ENCODE measurements at regions not wholly inside any gene's neighbourhood (a gene's known extent, or its start where the extent isn't known, plus 50 kb on each side); places are given as distances from the start of the nearest gene placed in this dataset.

- no peak for TF ChIP-seq CTCF (IDR thresholded peaks at IDR 0.05; ENCODE audit: extremely low read depth, insufficient read depth, missing control alignments)
- no peak for DNase-seq (ENCODE audit: low spot score)
- in situ Hi-C loops (cut with MboI; ENCODE audit: low pct_unique_long_range_greater_than_20kb, low sequenced_read_pairs, unreplicated experiment), result no loop called here
Observed at GRCh38 chr2:221845021-221845365, 272.9 kb upstream of the EPHA4 start.

DNA sequence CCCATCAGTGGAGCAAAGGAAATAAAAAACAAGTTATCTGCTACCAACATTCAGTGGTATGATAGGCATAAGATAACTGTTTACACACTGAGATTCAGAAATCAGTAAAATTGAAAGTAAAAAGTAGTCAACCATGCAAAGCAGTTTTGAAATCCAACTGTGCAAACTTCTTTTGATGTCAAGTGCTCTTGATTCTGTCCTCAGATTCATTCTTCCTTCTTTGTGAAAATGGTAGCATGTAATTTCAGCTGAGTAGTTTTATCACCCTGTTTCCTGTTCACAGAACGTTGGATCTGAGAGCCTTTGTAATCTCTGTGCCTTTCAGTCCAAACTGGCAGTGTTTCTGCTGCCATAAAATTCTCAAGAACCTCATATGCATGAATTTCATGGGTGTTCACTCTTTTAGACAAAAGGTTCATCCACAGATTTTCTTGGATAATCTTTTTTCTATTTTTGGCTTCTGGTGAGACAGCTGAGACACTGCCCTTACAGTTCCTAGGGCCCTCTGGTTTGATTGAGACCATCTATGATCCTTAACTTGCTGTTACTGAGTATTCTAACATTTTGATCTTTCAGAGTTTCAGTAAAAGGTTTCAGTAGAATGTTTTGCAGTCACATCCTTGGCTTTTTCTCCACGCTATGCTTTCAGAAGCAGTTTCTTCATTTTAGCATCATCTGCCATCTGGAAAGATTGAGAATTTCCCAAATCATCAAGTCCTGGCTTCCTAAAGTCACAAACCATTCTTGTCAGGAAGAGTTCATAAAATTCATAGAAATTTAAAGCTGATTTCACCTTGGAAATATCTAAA lies 272.3 kb upstream of the EPHA4 start:
- no peak for TF ChIP-seq CTCF (IDR thresholded peaks at IDR 0.05; ENCODE audit: extremely low read depth, insufficient read depth, missing control alignments)
- no peak for DNase-seq (ENCODE audit: low spot score)
- in situ Hi-C loops (cut with MboI; ENCODE audit: low pct_unique_long_range_greater_than_20kb, low sequenced_read_pairs, unreplicated experiment), result no loop called here

DNA sequence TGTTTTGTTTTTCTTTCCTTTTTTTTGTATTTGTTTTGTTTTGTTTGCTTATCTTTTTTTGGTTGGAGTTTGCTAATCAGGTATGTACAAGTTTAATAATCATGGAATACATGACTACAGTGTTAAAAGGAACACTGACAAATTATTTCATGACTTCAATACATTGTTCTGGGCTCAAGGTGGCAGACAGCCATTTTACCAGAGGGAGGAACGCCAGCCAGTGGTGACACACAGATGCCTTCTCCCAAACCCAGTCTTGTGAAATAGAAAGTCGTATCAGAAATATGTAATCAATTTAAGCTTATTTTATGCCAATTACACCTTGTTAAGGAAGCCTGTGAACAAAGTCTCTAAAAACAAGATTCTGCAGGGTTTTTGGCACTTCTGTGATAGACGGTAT lies 264.0 kb upstream of the EPHA4 start:
- DNase-seq (ENCODE audit: low spot score), result no peak
- in situ Hi-C loops (cut with MboI; ENCODE audit: low pct_unique_long_range_greater_than_20kb, low sequenced_read_pairs, unreplicated experiment), result no loop called here
- no peak for TF ChIP-seq CTCF (IDR thresholded peaks at IDR 0.05; ENCODE audit: extremely low read depth, insufficient read depth, missing control alignments)

DNA sequence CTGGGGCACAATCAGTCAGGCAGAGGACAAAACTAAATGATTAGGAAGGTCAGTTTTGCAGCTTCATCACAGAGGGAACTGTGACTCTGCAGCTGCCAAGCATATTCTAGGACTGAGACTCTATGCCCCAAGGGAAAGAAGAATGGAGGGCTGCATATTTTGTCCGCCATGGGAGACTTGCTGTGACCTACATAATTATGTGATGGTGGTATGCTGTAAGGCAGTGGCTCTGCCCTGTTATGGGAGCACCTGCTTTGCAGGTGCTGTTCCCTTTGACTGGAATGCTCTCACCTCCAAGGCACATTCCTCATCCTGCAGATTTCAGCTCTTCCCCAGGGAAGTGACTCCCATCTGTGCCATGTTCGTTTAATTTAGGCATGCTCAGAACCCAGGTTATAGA lies 261.9 kb upstream of the EPHA4 start:
- no peak for DNase-seq (ENCODE audit: low spot score)
- in situ Hi-C loops (cut with MboI; ENCODE audit: low pct_unique_long_range_greater_than_20kb, low sequenced_read_pairs, unreplicated experiment), result no loop called here
- TF ChIP-seq CTCF (IDR thresholded peaks at IDR 0.05; ENCODE audit: extremely low read depth, insufficient read depth, missing control alignments), result no peak

DNA sequence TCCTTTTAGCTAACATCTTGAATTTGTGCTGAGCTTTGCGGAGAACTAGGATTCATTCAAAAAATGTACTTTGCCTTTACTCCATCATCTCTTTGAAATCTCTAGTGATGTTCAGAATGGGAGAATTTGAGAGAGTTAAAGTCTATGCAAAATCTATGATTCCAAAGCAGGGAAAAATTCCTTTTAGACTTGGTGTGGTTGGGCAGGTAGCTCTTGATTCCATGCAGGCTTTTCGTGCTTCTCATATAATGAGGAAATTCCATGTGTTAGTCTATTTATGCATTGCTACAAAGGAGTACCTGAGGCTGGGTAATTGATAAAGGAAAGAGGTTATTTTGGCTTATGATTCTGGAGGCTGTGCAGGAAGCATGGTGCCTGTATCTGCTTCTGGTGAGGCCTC lies 258.9 kb upstream of the EPHA4 start:
- in situ Hi-C loops (cut with MboI; ENCODE audit: low pct_unique_long_range_greater_than_20kb, low sequenced_read_pairs, unreplicated experiment), result no loop called here
- no peak for TF ChIP-seq CTCF (IDR thresholded peaks at IDR 0.05; ENCODE audit: extremely low read depth, insufficient read depth, missing control alignments)

GRCh38 chr2:221822416-221822815 lies 250.3 kb upstream of the EPHA4 start:
- no peak for DNase-seq (ENCODE audit: low spot score)
- in situ Hi-C loops (cut with MboI; ENCODE audit: low pct_unique_long_range_greater_than_20kb, low sequenced_read_pairs, unreplicated experiment), result no loop called here
- no peak for TF ChIP-seq CTCF (IDR thresholded peaks at IDR 0.05; ENCODE audit: extremely low read depth, insufficient read depth, missing control alignments)

More for the DNA sequence above, 258.9 kb upstream of the EPHA4 start:
- no peak for DNase-seq (ENCODE audit: low spot score)
